K562 (cell line): ENCODE measurements at regions not wholly inside any gene's neighbourhood (a gene's known extent, or its start where the extent isn't known, plus 50 kb on each side); places are given as distances from the start of the nearest gene placed in this dataset.

ENCODE experiments used
- ATAC-seq: fragments of 200-7000 bp; cut with Tn5 transposase; 3 replicates; pipeline ENCODE4 v1.9.1; 2020; ENCODE audit warnings: moderate library complexity
- BruUV-seq: library from RNA; stranded (reverse); fragments of 400-500 nt; replicated peaks from 2 replicates; lab custom pipeline; 2021; lab: Mats Ljungman, UMichigan
- CTCF ChIA-PET: fragments of 300-600 bp; formaldehyde crosslinking; extraction: SDS; loops from one replicate; lab custom pipeline; 2021; ENCODE audit warnings: low intra/inter-chr PET ratio; lab: Yijun Ruan, JAX
- POLR2A ChIA-PET: fragments of 300-600, 350-650 bp; sonication (Branson Sonifier 250); formaldehyde crosslinking; extraction: SDS; loops from one replicate; lab custom pipeline; 2021; ENCODE audit warnings: antibody characterized with exemption, inconsistent platforms; lab: Yijun Ruan, JAX
- DNase-seq, 4 experiments: peaks; one replicate each; pipeline versions ENCODE4 v3.0.0 to v3.0.0-alpha.2; 2011 to 2018; ENCODE audit warnings: low spot score in 3 of 4, mixed read lengths in 3 of 4; ENCODE audit errors: extremely low read depth in 1 of 4
- FAIRE-seq: peaks from 2 replicates; lab custom pipeline; 2011; peaks lifted over from hg19 to GRCh38; lab: Jason Lieb, UNC
- H2AFZ ChIP-seq: 2 replicates; pipeline ENCODE4 v1.6.0; 2011; ENCODE audit warnings: low read depth, low read length, control low read depth, inconsistent platforms
- H3K27ac ChIP-seq: fragments of 200-600 bp; 3 replicates; pipeline ENCODE4 v1.8.0; 2011; ENCODE audit warnings: low read depth, mild to moderate bottlenecking, control low read depth, inconsistent platforms, low read length, moderate library complexity, mixed read lengths; ENCODE audit errors: extremely low read depth
- H3K27me3 ChIP-seq, 2 experiments: fragments of 300-600 bp in 1 of 2; 2 replicates in 1 of 2; 3 replicates in 1 of 2; pipeline versions ENCODE4 v1.6.0 to v1.8.0; 2011; ENCODE audit warnings: inconsistent platforms in 2 of 2, low read length in 2 of 2, mild to moderate bottlenecking in 1 of 2, mixed read lengths in 1 of 2, moderate library complexity in 1 of 2; ENCODE audit not compliant: control insufficient read depth in 2 of 2, insufficient read depth in 2 of 2
- H3K36me3 ChIP-seq: fragments of 300-600 bp; 3 replicates; pipeline ENCODE4 v1.8.0; 2011; ENCODE audit warnings: mild to moderate bottlenecking, low read length, inconsistent platforms; ENCODE audit not compliant: control insufficient read depth, insufficient read depth
- H3K4me1 ChIP-seq, 2 experiments: fragments of 200-600 bp in 1 of 2; replicated peaks in 1 of 2; 2 replicates in 1 of 2; 3 replicates in 1 of 2; pipeline versions ENCODE4 v1.5.1 to v1.8.0; 2011; ENCODE audit warnings: inconsistent platforms in 2 of 2, low read length in 2 of 2, mild to moderate bottlenecking in 1 of 2, mixed read lengths in 1 of 2, moderate library complexity in 1 of 2; ENCODE audit not compliant: control insufficient read depth in 2 of 2, insufficient read depth in 2 of 2
- H3K4me2 ChIP-seq: 2 replicates; pipeline ENCODE4 v1.6.1; 2011; ENCODE audit warnings: low read length, control low read depth, inconsistent platforms, mixed read lengths; ENCODE audit not compliant: insufficient read depth
- H3K4me3 ChIP-seq: fragments of 200-600 bp; sonication (generic), shearing (Covaris generic); 2 replicates; pipeline ENCODE4 v1.5.1; 2016; ENCODE audit warnings: control low read depth, inconsistent platforms
- H3K79me2 ChIP-seq: fragments of 200-600 bp; 3 replicates; pipeline ENCODE4 v1.8.0; 2011; ENCODE audit warnings: low read length, inconsistent platforms; ENCODE audit not compliant: control insufficient read depth, insufficient read depth
- H3K9ac ChIP-seq, 2 experiments: 2 replicates each; pipeline versions ENCODE4 v1.6.0 to v1.6.1; 2011; ENCODE audit warnings: low read depth in 2 of 2, low read length in 2 of 2, control low read depth in 1 of 2, inconsistent platforms in 1 of 2, mild to moderate bottlenecking in 1 of 2, mixed read lengths in 1 of 2; ENCODE audit not compliant: insufficient read depth in 1 of 2
- H3K9me1 ChIP-seq: one replicate; pipeline ENCODE4 v1.6.0; 2011; ENCODE audit warnings: inconsistent platforms, mild to moderate bottlenecking, low read length, moderate library complexity; ENCODE audit not compliant: control insufficient read depth, insufficient read depth
- H3K9me3 ChIP-seq: replicated peaks from 2 replicates; pipeline ENCODE4 v1.5.1; 2011; ENCODE audit warnings: low read depth, low read length, inconsistent platforms; ENCODE audit not compliant: control insufficient read depth, insufficient read depth
- H4K20me1 ChIP-seq: replicated peaks from 2 replicates; pipeline ENCODE4 v1.6.1; 2011; ENCODE audit warnings: low read length, inconsistent platforms, mixed read lengths; ENCODE audit not compliant: control insufficient read depth, insufficient read depth
- CHD1 ChIP-seq: fragments of 200-600 bp; sonication (generic); IDR thresholded peaks from one replicate; pipeline ENCODE4 v1.6.1; 2012; ENCODE audit warnings: mild to moderate bottlenecking, moderate library complexity, low read length, inconsistent platforms
- CHD4 ChIP-seq: fragments of 200-600 bp; sonication (generic); IDR thresholded peaks from 3 replicates; pipeline ENCODE4 v1.6.1; 2012; ENCODE audit warnings: low read depth, mild to moderate bottlenecking, mixed read lengths, low read length, inconsistent platforms; ENCODE audit not compliant: insufficient read depth, insufficient replicate concordance, poor library complexity, severe bottlenecking
- CREBBP ChIP-seq: IDR thresholded peaks from one replicate; pipeline ENCODE4 v1.6.1; 2012; ENCODE audit warnings: low read depth, mild to moderate bottlenecking, control low read depth, inconsistent platforms, low read length
- CTBP1 ChIP-seq: fragments of 450-650 bp; IDR thresholded peaks from 2 replicates; pipeline ENCODE4 v1.6.1; 2016; ENCODE audit warnings: borderline replicate concordance
- ELF2 ChIP-seq: fragments of 250-450 bp; sonication (Bioruptor Pico); IDR thresholded peaks from 2 replicates; pipeline ENCODE4 v1.5.0; 2021; ENCODE audit warnings: mild to moderate bottlenecking
- ETS1 ChIP-seq: conservative IDR thresholded peaks from 2 replicates; pipeline ENCODE4 v1.6.1; 2011; ENCODE audit warnings: low read depth, mild to moderate bottlenecking, low read length; ENCODE audit not compliant: control insufficient read depth
- FIP1L1 ChIP-seq: fragments of 200-400 bp; formaldehyde crosslinking; IDR thresholded peaks from 2 replicates; pipeline ENCODE4 v1.6.1; 2018; ENCODE audit warnings: mild to moderate bottlenecking, low read depth, low read length; ENCODE audit not compliant: poor library complexity, severe bottlenecking
- MCM3 ChIP-seq: fragments of 450-650 bp; IDR thresholded peaks from 2 replicates; pipeline ENCODE4 v1.6.1; 2016
- PHTF2 ChIP-seq: fragments of 250-450 bp; sonication (Bioruptor Pico); IDR thresholded peaks from 2 replicates; pipeline ENCODE4 v1.5.0; 2021; ENCODE audit warnings: mild to moderate bottlenecking
- RFX5 ChIP-seq: IDR thresholded peaks from 2 replicates; pipeline ENCODE4 v1.6.1; 2011; ENCODE audit warnings: low read depth, mild to moderate bottlenecking, improper control_type of control experiment, low read length
- RUNX1 ChIP-seq: sonication (generic); IDR thresholded peaks from 2 replicates; pipeline ENCODE4 v1.6.1; 2016; ENCODE audit warnings: antibody characterized with exemption, low read depth
- YY1 ChIP-seq, 3 experiments: IDR thresholded peaks; 2 replicates each; pipeline ENCODE4 v1.6.1; 2011; ENCODE audit warnings: low read length in 2 of 3, mild to moderate bottlenecking in 2 of 3, moderate library complexity in 2 of 3, borderline replicate concordance in 1 of 3, control low read depth in 1 of 3, low read depth in 1 of 3; ENCODE audit not compliant: insufficient read depth in 3 of 3, insufficient replicate concordance in 2 of 3, control insufficient read depth in 1 of 3, insufficient read length in 1 of 3; ENCODE audit errors: extremely low read depth in 1 of 3
- ZBTB8A ChIP-seq: fragments of 450-650 bp; IDR thresholded peaks from 2 replicates; pipeline ENCODE4 v1.6.1; 2018; ENCODE audit warnings: mild to moderate bottlenecking, moderate library complexity; ENCODE audit not compliant: partially characterized antibody
- ZFPM2 ChIP-seq: fragments of 250-450 bp; sonication (Bioruptor Pico); IDR thresholded peaks from 2 replicates; pipeline ENCODE4 v1.5.1; 2022; ENCODE audit warnings: mild to moderate bottlenecking
- ZNF354B ChIP-seq: fragments of 250-450 bp; sonication (Bioruptor Pico); IDR thresholded peaks from 2 replicates; pipeline ENCODE4 v1.4.0; 2020
- WGBS: fragments of 100-300 bp; shearing (Covaris generic); methylation state at CpG from one replicate; pipeline ENCODE4 v1.1.6; 2016; ENCODE audit warnings: low coverage, mixed read lengths; ENCODE audit not compliant: insufficient coverage; ENCODE audit errors: missing lambda C conversion rate; 5-methylcytosine and 5-hydroxymethylcytosine counted together
- in situ Hi-C: fragments of 300-500 bp; cut with MboI; formaldehyde crosslinking; loops from 4 replicates; pipeline ENCODE4 v1.15.0; 2018; ENCODE audit warnings: inconsistent platforms, mixed read lengths
- intact Hi-C: fragments of 100-400 bp; cut with micrococcal nuclease; formaldehyde crosslinking; loops from 2 replicates; pipeline ENCODE4 v1.14.2; 2022
- TF ChIP-seq, protein P1 (sequence below): fragments of 450-650 bp; formaldehyde crosslinking; IDR thresholded peaks from 2 replicates; pipeline ENCODE4 v1.4.0; 2020; ENCODE audit warnings: mild to moderate bottlenecking, moderate library complexity
- TF ChIP-seq, protein P2 (sequence below): sonication (generic); formaldehyde crosslinking; IDR thresholded peaks from 2 replicates; pipeline ENCODE4 v1.8.0; 2022; ENCODE audit warnings: mild to moderate bottlenecking, missing genetic modification reagents

GRCh38 chr10:114881417-114881816 is 56.6 kb upstream of the TRUB1 start:
- H3K79me2 ChIP-seq = no peaks in the 10 kb centered on the region
- POLR2A ChIA-PET = no interaction called here
- CTCF ChIA-PET = no interaction called here
- no peak overlapping the region for H3K27ac ChIP-seq
- H2AFZ ChIP-seq = no peak overlapping the region
- FAIRE-seq (no peak), ATAC-seq (no peak), DNase-seq (no peak)
- no TSS peak for BruUV-seq
- no peaks in the 10 kb centered on the region for H4K20me1 ChIP-seq
- peaks cover 0 to 8% of the 10 kb centered on the region in 2 experiments; a peak in 2 of 5 replicates for H3K27me3 ChIP-seq
- intact Hi-C loops = no loop called here
- no peak overlapping the region for H3K4me2 ChIP-seq
- in situ Hi-C loops = loop anchor here (25.0 kb wide), 1 partner anchor 231 kb away; no protein-coding TSS in a partner anchor
- H3K4me3 ChIP-seq = no peak overlapping the region
- no peaks in the 10 kb centered on the region for H3K9me3 ChIP-seq
- H3K9me1 ChIP-seq = no peaks in the 10 kb centered on the region
- WGBS = 10% methylated on average over 2 of the region's 3 CpGs
- H3K36me3 ChIP-seq = no peaks in the 10 kb centered on the region
- H3K4me1 ChIP-seq = peaks cover 0 to 2% of the 10 kb centered on the region in 2 experiments; a peak in 2 of 5 replicates
- no peak overlapping the region for H3K9ac ChIP-seq
- TF ChIP-seq RUNX1 (no peak), RFX5 (no peak), YY1 (IDR thresholded peaks at IDR 0.05; ENCODE audit: borderline replicate concordance in 1 of 3, control insufficient read depth in 1 of 3, extremely low read depth in 1 of 3, insufficient read depth in 3 of 3, insufficient read length in 1 of 3, insufficient replicate concordance in 2 of 3, low read depth in 1 of 3, low read length in 2 of 3) (no peak), MCM3 (no peak), CREBBP (no peak), ETS1 (no peak), ZNF354B (CRISPR knock-in tag) (no peak), ZFPM2 (no peak), PHTF2 (CRISPR knock-in tag) (no peak), CHD4 (no peak), ELF2 (CRISPR knock-in tag) (no peak), FIP1L1 (no peak), CHD1 (no peak), CTBP1 (no peak), ZBTB8A (no peak)
- TF ChIP-seq, protein P1, sequence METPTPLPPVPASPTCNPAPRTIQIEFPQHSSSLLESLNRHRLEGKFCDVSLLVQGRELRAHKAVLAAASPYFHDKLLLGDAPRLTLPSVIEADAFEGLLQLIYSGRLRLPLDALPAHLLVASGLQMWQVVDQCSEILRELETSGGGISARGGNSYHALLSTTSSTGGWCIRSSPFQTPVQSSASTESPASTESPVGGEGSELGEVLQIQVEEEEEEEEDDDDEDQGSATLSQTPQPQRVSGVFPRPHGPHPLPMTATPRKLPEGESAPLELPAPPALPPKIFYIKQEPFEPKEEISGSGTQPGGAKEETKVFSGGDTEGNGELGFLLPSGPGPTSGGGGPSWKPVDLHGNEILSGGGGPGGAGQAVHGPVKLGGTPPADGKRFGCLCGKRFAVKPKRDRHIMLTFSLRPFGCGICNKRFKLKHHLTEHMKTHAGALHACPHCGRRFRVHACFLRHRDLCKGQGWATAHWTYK = no peak
- TF ChIP-seq, protein P2, sequence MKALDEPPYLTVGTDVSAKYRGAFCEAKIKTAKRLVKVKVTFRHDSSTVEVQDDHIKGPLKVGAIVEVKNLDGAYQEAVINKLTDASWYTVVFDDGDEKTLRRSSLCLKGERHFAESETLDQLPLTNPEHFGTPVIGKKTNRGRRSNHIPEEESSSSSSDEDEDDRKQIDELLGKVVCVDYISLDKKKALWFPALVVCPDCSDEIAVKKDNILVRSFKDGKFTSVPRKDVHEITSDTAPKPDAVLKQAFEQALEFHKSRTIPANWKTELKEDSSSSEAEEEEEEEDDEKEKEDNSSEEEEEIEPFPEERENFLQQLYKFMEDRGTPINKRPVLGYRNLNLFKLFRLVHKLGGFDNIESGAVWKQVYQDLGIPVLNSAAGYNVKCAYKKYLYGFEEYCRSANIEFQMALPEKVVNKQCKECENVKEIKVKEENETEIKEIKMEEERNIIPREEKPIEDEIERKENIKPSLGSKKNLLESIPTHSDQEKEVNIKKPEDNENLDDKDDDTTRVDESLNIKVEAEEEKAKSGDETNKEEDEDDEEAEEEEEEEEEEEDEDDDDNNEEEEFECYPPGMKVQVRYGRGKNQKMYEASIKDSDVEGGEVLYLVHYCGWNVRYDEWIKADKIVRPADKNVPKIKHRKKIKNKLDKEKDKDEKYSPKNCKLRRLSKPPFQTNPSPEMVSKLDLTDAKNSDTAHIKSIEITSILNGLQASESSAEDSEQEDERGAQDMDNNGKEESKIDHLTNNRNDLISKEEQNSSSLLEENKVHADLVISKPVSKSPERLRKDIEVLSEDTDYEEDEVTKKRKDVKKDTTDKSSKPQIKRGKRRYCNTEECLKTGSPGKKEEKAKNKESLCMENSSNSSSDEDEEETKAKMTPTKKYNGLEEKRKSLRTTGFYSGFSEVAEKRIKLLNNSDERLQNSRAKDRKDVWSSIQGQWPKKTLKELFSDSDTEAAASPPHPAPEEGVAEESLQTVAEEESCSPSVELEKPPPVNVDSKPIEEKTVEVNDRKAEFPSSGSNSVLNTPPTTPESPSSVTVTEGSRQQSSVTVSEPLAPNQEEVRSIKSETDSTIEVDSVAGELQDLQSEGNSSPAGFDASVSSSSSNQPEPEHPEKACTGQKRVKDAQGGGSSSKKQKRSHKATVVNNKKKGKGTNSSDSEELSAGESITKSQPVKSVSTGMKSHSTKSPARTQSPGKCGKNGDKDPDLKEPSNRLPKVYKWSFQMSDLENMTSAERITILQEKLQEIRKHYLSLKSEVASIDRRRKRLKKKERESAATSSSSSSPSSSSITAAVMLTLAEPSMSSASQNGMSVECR (CRISPR knock-in tag) = no peak
